PFSK-1 (cell line): ENCODE measurements at regions not wholly inside any gene's neighbourhood (a gene's known extent, or its start where the extent isn't known, plus 50 kb on each side); places are given as distances from the start of the nearest gene placed in this dataset.

Experiments used
- POLR2AphosphoS5 ChIP-seq: IDR thresholded peaks from 2 replicates; pipeline ENCODE4 v1.6.1; 2012; ENCODE audit warnings: low read depth, mild to moderate bottlenecking, control low read depth, low read length, moderate library complexity
- TAF1 ChIP-seq: IDR thresholded peaks from 2 replicates; pipeline ENCODE4 v1.6.1; 2012; ENCODE audit warnings: low read length, control low read depth, borderline replicate concordance; ENCODE audit not compliant: insufficient read depth
- TF ChIP-seq, protein P1 (sequence below), 2 experiments: IDR thresholded peaks; 2 replicates each; pipeline versions ENCODE4 v1.6.1 to v1.8.0; 2011 to 2012; ENCODE audit warnings: low read depth in 2 of 2, low read length in 2 of 2, control low read depth in 1 of 2, inconsistent platforms in 1 of 2, mild to moderate bottlenecking in 1 of 2, moderate library complexity in 1 of 2; ENCODE audit not compliant: insufficient read depth in 1 of 2

DNA sequence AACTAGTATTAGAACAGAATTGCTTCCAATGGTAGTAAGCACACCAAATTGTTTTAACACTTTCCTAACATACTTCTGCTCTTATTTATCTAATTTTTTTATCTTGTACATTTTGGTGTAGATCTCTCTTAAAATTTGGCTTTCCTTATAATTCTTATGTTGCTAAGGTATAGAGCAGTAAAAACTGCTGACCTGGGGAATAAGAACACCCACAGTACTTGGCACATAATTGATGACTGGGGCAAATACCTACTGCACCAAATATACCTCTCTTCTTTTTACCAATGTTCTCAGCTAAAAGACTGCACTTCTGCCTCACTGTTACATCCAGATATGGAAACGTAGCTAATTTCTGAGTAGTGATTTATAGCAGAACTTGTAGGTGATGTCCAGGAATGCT is 642.2 kb downstream of the LIG4 start:
- no peak for TF ChIP-seq POLR2AphosphoS5
- TF ChIP-seq TAF1, result no peak
- TF ChIP-seq, protein P1, sequence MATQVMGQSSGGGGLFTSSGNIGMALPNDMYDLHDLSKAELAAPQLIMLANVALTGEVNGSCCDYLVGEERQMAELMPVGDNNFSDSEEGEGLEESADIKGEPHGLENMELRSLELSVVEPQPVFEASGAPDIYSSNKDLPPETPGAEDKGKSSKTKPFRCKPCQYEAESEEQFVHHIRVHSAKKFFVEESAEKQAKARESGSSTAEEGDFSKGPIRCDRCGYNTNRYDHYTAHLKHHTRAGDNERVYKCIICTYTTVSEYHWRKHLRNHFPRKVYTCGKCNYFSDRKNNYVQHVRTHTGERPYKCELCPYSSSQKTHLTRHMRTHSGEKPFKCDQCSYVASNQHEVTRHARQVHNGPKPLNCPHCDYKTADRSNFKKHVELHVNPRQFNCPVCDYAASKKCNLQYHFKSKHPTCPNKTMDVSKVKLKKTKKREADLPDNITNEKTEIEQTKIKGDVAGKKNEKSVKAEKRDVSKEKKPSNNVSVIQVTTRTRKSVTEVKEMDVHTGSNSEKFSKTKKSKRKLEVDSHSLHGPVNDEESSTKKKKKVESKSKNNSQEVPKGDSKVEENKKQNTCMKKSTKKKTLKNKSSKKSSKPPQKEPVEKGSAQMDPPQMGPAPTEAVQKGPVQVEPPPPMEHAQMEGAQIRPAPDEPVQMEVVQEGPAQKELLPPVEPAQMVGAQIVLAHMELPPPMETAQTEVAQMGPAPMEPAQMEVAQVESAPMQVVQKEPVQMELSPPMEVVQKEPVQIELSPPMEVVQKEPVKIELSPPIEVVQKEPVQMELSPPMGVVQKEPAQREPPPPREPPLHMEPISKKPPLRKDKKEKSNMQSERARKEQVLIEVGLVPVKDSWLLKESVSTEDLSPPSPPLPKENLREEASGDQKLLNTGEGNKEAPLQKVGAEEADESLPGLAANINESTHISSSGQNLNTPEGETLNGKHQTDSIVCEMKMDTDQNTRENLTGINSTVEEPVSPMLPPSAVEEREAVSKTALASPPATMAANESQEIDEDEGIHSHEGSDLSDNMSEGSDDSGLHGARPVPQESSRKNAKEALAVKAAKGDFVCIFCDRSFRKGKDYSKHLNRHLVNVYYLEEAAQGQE (IDR thresholded peaks at IDR 0.05; ENCODE audit: insufficient read depth in 1 of 2, low read depth in 2 of 2, low read length in 2 of 2), result no peak
